Right lobe of liver (tissue), 4 donors: ENCODE measurements at regions not wholly inside any gene's neighbourhood (a gene's known extent, or its start where the extent isn't known, plus 50 kb on each side); places are given as distances from the start of the nearest gene placed in this dataset.

Source experiments
- POLR2A ChIP-seq: fragments of 450-650 bp; IDR thresholded peaks from one replicate; pipeline ENCODE4 v1.6.1; 2017; ENCODE audit warnings: antibody characterized with exemption, mild to moderate bottlenecking
- TF ChIP-seq, protein P1 (sequence below), 4 donors: fragments of 200-600 bp in 3 of 4; fragments of 450-650 bp in 1 of 4; IDR thresholded peaks; one replicate each; pipeline versions ENCODE4 v1.5.1 to v1.8.0; 2016 to 2022; ENCODE audit warnings: antibody characterized with exemption in 4 of 4, mild to moderate bottlenecking in 2 of 4
- donor health status: DM: no; HTN: no; CAD: no.
- donor health status: DM: no; HTN: no; CAD: no.
- donor health status: DM: no; HTN: yes; CAD: no.

DNA sequence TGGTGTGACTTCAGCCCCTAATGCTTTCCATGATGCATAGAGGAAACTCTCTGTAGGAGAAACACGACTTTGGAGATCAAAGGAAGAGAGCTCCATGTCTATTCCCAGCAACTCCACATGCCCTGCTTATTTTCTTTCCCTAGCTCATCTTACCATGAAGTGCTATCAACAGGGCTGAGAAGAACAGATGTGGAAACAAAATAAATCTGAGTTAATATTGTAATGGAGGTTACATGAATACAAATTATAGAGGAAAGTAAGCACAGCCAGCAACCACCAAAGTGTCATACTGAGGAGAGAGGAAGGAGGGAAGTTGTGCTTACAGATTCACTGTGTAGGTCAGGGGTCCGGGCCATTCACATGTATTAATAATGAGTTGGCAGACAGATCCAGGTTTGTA, 157.5 kb downstream of the RFPL4B start:
- TF ChIP-seq, protein P1, sequence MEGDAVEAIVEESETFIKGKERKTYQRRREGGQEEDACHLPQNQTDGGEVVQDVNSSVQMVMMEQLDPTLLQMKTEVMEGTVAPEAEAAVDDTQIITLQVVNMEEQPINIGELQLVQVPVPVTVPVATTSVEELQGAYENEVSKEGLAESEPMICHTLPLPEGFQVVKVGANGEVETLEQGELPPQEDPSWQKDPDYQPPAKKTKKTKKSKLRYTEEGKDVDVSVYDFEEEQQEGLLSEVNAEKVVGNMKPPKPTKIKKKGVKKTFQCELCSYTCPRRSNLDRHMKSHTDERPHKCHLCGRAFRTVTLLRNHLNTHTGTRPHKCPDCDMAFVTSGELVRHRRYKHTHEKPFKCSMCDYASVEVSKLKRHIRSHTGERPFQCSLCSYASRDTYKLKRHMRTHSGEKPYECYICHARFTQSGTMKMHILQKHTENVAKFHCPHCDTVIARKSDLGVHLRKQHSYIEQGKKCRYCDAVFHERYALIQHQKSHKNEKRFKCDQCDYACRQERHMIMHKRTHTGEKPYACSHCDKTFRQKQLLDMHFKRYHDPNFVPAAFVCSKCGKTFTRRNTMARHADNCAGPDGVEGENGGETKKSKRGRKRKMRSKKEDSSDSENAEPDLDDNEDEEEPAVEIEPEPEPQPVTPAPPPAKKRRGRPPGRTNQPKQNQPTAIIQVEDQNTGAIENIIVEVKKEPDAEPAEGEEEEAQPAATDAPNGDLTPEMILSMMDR (IDR thresholded peaks at IDR 0.05) = no peak
- TF ChIP-seq POLR2A = no peak
